Stimulated activated CD8-positive, alpha-beta memory T cell treated with anti-CD3 and anti-CD28 coated beads, Interleukin-15, amount 100 ng/mL, for 24 hours (primary cell): ENCODE measurements at regions not wholly inside any gene's neighbourhood (a gene's known extent, or its start where the extent isn't known, plus 50 kb on each side); places are given as distances from the start of the nearest gene placed in this dataset.

ENCODE experiments used
- DNase-seq: peaks from one replicate; pipeline ENCODE4 v3.0.0-alpha.2; 2020; ENCODE audit warnings: low read depth

- no peak for DNase-seq
Measured at GRCh38 chr11:15815246-15816195, 540.8 kb downstream of the SOX6 start.

GRCh38 chr11:15816260-15816871 lies 540.0 kb downstream of the SOX6 start:
- DNase-seq = no peak

GRCh38 chr11:15817001-15817400 lies 539.3 kb downstream of the SOX6 start:
- DNase-seq = no peak

GRCh38 chr11:15818132-15818842 lies 538.1 kb downstream of the SOX6 start:
- DNase-seq = no peak

GRCh38 chr11:15819679-15820286 lies 536.6 kb downstream of the SOX6 start:
- no peak for DNase-seq

- no peak for DNase-seq
Measured at GRCh38 chr11:15821451-15821850, 534.9 kb downstream of the SOX6 start.

GRCh38 chr11:15824060-15824459 lies 532.3 kb downstream of the SOX6 start:
- no peak for DNase-seq

- DNase-seq = no peak
Measured at GRCh38 chr11:15825976-15826650, 530.2 kb downstream of the SOX6 start.

GRCh38 chr11:15826826-15827225 lies 529.5 kb downstream of the SOX6 start:
- DNase-seq = no peak

GRCh38 chr11:15828215-15828853 lies 528.0 kb downstream of the SOX6 start:
- DNase-seq = no peak

GRCh38 chr11:15829312-15829711 lies 527.0 kb downstream of the SOX6 start:
- no peak for DNase-seq

- DNase-seq = no peak
Measured at GRCh38 chr11:15830741-15831428, 525.5 kb downstream of the SOX6 start.

- no peak for DNase-seq
Measured at GRCh38 chr11:15835788-15836411, 520.4 kb downstream of the SOX6 start.

- no peak for DNase-seq
Measured at GRCh38 chr11:15836795-15837194, 519.6 kb downstream of the SOX6 start.

- no peak for DNase-seq
Measured at GRCh38 chr11:15837901-15838489, 518.4 kb downstream of the SOX6 start.

- no peak for DNase-seq
Measured at GRCh38 chr11:15839061-15839460, 517.3 kb downstream of the SOX6 start.

GRCh38 chr11:15840966-15841365 lies 515.4 kb downstream of the SOX6 start:
- DNase-seq = no peak

GRCh38 chr11:15841931-15842740 lies 514.2 kb downstream of the SOX6 start:
- no peak for DNase-seq

GRCh38 chr11:15843309-15843872 lies 513.0 kb downstream of the SOX6 start:
- DNase-seq = no peak
